Umbilical cord (tissue), 1 donor: ENCODE measurements at regions not wholly inside any gene's neighbourhood (a gene's known extent, or its start where the extent isn't known, plus 50 kb on each side); places are given as distances from the start of the nearest gene placed in this dataset.
"Not testable (repeated sequence)": the region's sequence is repeated elsewhere in the genome, so short reads cannot be mapped to it uniquely, and the experiment has no call there.

Source experiments
- DNase-seq: peaks from one replicate; pipeline ENCODE4 v3.0.0-alpha.2; 2015; ENCODE audit warnings: low spot score

DNA sequence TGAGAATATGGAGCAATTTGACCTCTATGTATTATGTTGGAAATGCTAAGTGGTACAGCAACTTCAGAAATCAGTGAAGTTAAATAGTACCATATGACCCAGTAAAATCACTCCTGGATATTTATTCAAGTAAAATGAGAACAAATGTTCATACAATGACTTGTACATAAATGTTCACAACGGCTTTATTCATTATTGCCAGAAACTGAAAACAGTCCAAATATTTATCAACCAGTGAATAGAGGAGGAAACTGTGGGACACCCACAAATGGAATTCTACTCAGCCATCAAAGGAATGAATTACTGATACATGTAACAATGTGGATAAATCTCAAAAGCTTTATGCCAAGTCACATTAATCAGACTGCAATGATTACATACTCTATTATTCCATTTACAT lies 416.3 kb downstream of the AASDHPPT start:
- no peak for DNase-seq

DNA sequence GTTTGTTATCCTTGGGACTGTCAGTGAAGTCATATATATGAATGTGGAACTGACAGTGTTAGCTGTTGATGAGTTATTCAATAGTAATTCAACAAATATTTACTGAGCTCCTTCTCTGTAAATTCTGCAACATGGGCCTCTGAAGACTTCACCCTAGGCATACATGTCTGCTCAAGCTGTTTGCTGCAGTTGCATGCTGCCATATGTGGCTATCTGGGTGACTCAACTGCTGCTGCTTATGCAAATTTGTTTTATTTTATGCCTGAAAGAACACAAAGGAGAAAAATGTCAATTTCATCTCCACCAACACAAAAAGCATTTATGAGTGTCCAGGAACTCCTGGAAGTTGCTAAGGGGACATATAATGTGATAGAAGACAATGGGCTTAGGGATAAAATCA lies 417.6 kb downstream of the AASDHPPT start:
- no peak for DNase-seq

DNA sequence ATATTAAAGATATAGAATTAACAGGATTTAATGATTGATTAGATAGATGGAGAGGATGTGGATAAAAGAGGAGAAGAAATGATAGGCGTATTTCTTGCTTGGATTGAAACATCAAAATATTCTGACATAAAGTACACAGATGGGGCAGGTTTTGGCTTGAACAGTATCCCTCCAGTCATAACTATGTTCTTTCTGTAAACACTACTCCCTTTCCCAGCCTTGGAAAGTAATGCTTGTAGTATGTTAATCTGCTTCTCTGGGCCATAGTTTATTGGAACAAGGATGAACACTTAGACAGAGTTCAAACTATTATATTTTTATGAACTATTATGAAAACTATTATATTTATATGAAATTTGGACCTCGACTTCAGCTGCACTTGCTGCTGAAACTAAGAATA lies 419.2 kb downstream of the AASDHPPT start:
- DNase-seq = no peak

DNA sequence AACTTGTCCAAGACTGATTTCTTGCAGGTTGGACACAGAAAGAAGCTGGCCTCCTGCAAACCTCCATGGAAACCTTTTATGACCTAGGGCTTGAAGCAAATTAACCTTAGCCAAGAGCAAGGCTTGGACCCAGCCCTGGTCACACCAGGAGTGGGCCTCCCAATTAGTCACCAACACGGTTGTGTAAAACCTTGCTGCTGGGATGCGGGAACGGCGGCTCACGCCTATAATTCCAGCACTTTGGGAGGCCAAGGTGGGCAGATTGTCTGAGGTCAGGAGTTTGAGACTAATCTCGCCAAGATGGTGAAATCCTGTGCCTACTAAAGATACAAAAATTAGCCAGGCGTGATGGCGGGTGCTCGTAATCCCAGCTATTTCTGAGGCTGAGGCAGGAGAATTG lies 419.9 kb downstream of the AASDHPPT start:
- no peak for DNase-seq

DNA sequence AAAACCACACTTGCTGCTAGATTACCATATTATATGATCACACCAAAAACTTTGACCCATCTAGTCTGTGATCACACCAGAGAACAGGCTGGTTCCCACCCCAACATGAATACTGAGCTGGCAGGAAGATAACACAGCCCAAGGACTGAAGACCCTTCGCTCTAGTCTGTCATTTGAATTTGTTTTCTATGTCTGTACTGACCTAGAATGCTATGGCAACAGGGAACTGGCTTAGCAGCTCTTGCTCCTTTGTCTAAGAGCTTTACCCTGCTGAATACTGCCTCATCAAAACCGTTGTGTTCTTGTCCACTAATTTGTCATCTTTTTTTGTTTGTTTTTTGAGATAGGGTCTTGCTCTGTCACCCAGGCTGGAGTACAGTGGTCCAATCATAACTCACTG lies 420.4 kb downstream of the AASDHPPT start:
- DNase-seq = no peak

DNA sequence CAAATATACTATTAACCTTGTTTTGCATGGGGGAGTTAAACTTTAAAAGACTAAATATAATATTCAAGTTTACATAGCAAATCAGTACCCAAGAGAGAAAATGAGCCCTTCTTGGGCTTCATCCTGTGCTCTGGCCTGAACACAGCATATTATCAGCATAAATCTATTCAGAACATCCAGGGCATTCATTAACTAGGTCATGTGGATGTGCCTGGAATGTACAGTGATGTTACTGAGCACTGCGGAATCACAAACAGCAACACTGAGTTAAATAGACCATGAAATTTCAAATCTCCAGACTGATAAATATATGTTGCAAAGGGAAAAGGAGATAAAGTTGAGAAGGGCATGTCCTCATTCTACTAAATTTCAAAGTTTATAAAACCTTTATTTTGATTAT lies 426.4 kb downstream of the AASDHPPT start:
- DNase-seq = peak; percentile 80

DNA sequence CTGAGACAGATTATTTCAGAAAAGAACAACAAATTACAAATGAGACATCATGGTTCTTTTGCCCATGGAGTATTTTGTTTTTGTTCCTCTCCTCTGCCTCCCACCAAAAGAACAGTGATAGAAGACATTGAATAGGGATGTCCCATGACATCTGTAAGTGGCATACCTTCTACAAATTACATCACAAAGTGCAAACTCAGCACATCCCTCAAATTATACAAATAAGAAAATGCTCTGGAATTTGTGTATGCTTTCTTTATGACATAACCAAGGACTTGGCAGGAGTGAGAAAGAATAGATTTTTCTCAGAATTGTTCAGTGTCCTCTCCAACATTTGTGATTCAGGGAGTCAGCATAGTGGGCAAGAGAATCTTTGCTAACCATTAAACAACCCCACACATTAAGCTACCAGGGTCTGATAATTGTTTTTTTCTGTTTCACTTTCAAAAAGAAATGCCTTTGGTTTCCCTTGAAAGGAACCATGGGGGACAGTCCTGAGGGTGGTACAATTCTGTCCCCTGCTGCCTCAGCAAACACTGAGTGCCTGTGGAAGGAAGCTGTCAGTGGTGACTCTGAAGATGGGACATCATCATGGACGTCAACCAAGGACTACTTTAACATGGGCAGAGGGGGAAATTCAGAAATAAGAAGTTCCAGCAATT lies 430.3 kb downstream of the AASDHPPT start:
- DNase-seq = no peak

DNA sequence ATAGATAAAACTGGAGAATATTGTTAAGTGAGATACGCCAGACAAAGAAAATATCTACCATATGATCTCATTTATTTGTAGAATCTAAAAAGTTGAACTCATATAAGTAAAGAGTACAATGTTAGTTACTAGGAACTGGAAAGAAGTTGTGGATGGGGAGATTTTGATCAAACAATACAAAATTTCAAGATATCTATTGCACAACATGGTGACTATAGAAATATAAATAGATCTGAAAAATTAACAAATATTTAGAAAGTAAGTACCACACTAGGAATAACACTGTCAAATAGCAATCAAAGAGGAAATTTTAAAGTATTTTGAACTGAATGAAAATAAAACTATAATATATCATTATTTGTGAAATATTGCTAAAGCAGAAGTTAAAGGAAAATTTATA lies 437.2 kb downstream of the AASDHPPT start:
- no peak for DNase-seq

DNA sequence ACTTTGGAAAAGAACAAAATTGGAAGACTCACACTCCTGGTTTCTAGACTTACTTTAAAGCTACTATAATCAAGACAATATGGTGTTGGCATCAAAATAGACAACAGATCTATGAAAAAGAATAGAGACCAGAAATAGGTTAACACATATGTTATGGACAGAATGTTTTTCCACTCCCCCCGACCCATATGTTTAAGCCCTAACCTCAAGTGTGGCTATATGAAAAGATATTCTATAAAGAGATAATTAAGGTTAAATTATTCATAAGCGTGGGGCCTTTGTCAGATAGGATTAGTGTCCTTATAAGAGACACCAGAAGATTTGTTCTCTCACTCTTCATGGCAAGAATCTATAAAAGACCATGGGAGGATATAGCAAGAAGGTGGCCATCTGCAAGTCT lies 440.0 kb downstream of the AASDHPPT start:
- no peak for DNase-seq

DNA sequence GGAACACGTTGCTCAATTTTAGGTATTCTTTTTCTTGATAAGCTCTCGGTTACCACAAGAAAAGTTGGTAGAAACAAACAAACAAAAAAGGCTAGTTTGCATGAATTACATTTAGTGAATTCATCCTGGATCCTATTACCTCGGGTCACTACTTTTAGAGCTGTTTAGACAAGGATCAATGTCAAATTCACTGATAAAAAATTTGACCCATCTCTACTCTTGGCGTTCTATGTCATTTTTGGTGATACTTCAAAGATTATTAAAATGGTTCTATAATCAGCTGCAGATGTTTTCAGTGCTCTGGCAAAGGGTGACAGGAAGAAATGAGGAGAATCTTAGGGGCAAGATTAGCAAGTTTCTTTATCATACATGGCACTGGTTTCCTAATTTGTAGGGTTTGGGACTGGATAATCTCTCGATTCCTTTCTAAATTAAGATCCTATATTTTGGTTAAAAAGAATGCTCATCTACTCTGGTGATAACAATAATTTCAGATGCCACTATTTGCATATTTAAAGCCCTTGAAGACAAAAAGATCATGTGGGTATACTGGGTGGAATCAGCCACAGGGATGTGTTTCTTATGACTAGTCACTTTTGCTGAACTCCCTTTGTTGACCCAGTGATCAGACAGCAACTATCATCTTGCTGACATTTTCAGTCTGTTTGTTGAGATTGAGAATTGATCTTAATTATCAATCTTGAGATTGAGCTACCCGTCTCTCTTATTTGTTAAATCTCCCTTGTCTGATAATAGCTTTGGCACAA lies 442.9 kb downstream of the AASDHPPT start:
- no peak for DNase-seq

DNA sequence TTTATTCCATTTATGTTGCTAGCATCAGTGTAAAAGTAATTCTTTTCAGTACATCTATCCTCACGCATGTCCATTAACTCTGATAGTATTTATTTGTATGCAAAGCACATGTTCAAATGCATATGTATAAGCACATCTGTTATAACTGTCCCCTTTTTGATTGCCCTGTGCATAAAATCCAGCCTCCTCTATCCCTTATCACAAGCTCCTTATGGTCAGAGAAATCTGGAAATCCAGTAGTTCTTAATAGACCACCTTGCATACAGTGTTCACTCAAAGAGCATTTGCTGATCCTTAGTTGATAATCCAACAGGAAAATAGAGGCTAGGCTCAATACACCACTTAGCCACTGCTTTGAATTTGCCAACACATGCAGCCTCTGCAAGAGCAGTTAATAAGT lies 443.5 kb downstream of the AASDHPPT start:
- DNase-seq = no peak

DNA sequence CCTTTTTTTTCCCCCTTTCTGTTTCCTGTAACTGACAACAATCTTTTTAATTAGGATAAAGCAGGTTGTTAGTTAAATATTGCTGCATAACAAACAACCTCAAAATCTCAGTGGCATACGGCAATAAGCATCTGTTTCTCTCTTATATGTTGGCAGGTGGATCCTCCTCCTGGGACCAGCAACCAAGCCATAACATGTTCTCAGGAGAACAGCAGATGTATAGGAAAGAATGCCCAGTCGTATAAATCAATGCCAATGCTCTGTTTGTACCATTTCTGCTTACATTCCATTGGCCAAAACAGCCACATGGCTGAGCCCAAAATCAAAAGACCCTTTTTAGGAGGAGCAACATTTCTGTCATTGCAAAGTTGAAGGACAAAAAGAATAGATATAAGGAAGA lies 445.7 kb downstream of the AASDHPPT start:
- DNase-seq = no peak

DNA sequence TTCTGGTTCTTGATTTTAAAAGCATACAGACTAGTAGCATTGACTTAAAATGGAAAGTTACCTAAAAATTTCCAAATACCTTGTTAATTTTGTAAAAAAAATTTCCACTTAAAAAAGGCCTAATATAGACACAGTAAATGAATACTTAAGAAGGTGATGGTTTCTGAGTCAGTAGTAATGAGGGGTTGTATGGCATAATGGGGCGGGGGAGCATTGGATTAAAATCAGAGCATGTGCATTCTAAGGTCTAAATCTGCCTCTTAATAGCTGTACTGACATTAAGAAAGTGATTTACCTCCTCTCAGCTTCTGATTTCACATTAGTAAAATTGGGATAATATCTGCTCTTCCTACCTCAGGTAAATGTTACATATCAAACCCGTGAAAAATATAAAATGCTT lies 446.5 kb downstream of the AASDHPPT start:
- DNase-seq = no peak

DNA sequence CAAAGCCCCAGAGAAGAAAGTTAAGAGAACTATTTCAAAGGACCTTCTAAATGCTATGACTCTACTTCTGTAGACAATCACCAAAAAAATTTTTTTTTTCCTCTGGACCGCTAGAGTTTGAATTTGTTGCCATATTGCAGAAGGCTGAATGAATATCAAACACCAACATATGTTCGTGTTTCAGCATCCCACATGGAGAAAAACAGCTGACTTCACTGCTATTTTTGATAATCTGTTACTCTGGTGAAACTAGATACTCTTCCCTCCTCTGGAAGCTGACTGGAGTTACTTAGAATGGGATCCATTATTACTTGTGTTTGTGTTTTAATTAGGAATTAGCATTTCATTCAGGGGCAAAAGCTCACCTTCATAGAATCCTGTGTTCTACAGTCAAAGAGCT lies 447.0 kb downstream of the AASDHPPT start:
- DNase-seq = no peak

DNA sequence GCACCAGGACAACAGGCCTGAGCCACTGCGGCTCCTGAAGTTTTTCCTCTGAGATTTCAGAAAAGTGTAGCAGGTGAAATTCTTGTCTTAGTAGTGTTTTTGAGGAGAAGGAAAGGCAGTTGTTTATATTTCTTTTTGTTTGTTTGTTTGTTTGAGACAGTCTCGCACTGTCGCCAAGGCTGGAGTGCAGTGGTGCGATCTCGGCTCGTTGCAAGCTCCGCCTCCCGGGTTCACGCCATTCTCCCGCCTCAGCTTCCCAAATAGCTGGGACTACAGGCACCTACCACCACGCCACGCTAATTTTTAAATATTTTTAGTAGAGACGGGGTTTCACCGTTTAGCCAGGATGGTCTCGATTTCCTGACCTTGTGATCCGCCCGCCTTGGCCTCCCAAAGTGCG lies 454.2 kb downstream of the AASDHPPT start:
- not testable (repeated sequence) for DNase-seq

DNA sequence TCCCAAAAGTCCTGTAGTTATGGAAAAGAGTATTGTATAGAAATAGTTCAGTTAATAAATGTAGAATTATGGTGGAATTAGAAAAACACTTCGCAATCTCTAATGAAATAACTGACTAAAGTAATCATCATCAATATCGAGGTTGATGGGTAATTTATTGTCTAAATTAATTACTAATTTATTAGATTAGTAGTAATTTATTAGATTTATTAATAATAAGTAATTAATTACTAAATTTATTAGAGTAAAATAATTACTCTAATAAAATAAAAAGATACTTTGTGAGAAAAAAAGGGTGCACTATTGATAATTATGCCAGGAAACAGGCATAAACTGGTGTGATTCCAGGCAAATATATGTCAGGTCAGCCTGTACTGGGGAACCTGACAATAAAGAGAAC lies 455.6 kb downstream of the AASDHPPT start:
- no peak for DNase-seq

DNA sequence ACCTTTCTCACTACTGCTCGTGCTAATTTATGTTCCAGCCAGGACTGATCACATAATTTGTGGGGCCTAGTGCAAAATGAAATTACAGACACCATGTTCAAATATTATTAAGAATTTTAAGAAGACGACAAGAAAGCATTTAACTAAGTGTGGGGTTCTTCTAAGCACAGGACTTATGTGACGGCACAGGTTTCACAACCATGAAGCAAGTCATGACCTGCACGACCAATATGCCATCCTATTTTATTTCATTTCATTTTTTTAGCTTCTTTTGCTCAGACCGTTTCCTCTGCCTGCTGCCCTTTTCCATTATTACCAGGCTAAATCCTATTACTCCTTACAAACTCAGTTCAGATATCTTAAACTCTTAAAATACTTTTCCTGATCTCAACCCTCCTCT lies 462.5 kb downstream of the AASDHPPT start:
- DNase-seq = no peak

DNA sequence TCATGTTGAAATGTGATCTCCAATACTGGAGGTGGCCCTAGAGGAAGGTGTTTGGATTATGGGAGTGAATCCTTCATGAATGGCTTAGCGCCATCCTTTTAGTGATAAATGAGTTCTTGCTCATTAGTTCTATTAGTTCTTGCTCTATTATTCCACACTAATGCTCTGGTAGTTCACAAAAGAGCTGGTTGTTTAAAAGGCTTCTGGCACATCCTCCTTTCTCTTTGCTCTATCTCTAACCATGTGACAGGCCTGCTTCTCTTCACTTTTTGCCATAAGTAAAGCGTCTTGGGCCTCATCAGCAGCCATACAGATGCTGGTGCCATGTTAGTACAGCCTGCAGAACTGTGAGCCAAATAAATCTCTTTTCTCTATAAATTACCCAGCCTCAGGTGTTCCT lies 469.9 kb downstream of the GUCY1A2 start:
- no peak for DNase-seq

DNA sequence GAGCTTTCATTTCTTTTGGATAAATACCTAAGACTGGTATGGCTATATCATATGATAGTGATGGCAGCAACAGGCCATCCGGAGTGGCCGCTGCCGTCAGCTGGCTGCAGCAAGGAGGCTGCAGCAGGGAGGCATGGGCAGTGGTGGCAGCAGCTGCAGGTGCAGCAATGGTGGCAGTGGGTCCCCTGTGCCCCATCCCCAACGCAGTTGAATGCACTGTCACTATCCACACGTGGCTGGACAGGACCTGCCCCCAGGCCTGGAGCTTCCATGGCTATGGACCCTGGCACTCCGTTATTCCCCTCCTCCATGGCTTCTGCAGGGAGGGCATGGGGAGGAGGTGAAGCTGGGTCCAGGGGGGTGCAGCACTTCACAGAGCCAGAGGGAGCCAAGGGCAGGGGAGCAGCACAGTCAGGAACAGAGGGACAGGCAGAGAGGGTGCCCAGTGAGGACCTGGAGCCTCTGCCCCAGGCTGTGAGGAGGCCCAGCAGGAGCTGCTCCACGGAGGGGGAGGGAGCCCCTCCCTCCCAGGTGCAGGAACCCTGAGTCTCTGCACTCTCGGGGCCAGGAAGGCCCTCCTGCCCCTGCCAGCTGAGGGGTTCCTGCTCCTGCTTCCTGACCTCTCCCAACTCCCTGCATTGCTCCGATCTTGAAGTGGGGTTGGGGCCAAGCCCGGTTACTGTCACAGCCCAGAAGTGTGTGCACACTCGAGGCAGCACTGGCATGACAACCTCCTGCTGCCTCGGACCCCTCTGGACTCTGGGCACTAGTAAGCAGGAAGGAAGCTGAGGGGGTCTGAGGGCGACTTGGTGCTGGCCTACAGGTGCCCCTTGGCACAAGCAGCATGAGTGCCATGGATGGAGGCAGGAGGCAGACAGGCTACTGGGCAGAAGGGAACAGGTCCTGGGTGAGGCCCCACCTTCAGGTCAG lies 466.3 kb downstream of the GUCY1A2 start:
- no peak for DNase-seq

DNA sequence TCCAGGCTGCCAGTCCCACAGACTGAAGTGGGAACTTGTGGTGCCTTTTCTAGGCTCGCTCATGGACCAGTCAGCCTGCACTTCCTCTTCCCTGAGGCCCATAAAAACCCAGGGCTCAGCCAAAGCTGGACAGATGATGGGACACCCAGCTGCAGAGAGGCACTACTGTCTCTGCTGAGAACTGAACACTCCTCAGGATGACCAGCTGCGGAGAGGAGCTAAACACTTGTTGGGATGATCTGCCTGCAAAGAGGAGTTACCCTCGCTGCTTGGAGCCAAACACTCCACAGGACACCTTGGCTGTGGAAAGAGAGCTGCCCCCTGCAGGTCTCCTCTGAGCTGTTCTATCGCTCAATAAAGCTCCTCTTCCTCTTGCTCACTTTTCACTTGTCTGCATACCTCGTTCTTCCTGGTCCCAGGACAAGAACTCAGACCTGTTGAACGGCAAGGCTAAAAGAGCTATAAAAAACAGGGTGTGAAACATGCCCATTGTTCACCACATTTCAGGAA lies 465.5 kb downstream of the GUCY1A2 start:
- no peak for DNase-seq

DNA sequence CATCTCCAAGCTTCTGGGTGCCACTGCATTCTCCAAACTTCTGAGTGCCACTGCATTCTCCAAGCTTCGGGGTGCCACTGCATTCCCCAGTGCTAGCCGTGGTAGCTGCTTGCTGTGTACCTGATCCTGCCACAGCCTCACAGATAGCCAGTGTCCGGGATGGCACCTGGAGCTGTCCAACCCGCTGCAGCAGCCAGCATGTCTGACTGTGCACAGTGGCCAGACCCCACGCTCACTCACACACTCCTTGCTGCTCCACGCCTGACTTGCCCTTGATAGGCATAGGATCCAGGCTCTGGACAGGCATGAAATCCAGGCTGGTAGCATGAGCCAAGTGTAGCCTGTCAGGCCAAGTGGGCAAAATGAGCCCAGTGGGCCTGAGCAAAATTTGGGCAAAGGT lies 465.0 kb downstream of the GUCY1A2 start:
- DNase-seq = no peak

DNA sequence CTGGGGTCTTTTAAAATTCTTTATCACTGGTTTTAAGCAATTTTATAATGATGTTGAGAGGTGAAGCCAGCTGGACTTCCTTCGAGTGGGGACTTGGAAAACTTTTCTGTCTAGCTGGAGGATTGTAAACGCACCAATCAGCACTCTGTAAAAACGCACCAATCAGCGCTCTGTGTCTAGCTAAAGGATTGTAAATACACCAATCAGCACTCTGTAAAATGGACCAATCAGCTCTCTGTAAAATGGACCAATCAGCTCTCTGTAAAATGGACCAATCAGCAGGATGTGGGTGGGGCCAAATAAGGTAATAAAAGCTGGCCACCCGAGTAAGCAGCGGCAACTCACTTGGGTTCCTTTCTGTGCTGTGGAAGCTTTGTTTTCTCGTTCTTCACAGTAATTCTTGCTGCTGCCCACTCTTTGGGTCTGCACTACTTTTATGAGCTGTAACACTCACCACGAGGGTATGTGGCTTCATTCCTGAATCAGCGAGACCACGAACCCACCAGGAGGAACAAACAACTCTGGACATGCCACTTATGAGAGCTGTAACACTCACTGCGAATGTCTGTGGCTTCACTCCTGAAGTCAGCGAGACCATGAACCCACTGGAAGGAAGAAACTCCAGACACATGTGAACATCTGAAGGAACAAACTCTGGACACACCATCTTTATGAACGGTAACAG lies 462.6 kb downstream of the GUCY1A2 start:
- not testable (repeated sequence) for DNase-seq
